ENCODE measurements at regions not wholly inside any gene's neighbourhood (a gene's known extent, or its start where the extent isn't known, plus 50 kb on each side); places are given as distances from the start of the nearest gene placed in this dataset.

DNA sequence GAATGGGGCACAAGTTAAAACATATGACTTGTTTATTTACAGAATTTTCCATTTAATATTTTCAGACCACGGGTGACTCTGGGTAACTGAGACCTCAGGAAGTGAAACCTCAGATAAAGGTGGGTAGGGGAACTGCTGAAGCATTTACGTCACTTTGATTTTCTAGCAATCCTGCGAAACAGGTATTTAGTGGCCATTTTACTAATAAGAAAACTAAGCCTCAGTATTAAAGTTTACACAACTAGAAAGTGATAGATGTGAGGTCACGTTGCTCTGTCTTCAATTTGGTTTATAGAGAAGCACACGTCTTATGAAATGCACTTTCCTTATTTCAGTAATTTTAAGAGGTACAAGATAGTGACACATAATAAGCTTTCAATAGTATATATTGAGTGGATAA is 402.8 kb downstream of the FGF9 start:
- Histone ChIP-seq H3F3A (replicated peaks; ENCODE audit: insufficient read depth) (no peaks in the 10 kb centered on the region), H3K4me3 (ENCODE audit: low read depth in 2 of 2, low read length in 1 of 2) (no peak overlapping the region), H3K4me2 (no peak overlapping the region), H3K27me3 (ENCODE audit: insufficient read depth) (no peaks in the 10 kb centered on the region), H3K9me2 (no peaks in the 10 kb centered on the region), H3K36me3 (replicated peaks in 1 of 2; ENCODE audit: control insufficient read depth in 1 of 2, insufficient read depth in 2 of 2, low read length in 1 of 2) (no peaks in the 10 kb centered on the region), H3K9me3 (no peaks in the 10 kb centered on the region; the same call in 1 of the 2 replicates), H3K4me1 (ENCODE audit: control insufficient read depth in 1 of 2, insufficient read depth in 2 of 2, low read depth in 1 of 2, low read length in 1 of 2) (no peaks in the 10 kb centered on the region), H4K20me1 (ENCODE audit: insufficient read depth) (no peaks in the 10 kb centered on the region), H3K27ac (ENCODE audit: low read depth in 2 of 2, low read length in 1 of 2) (no peak overlapping the region), H2AFZ (ENCODE audit: low read depth) (no peak overlapping the region), H3K9ac (no peak overlapping the region), H3K79me2 (ENCODE audit: insufficient read depth) (no peaks in the 10 kb centered on the region)
- POLR2A ChIA-PET = no interaction called here
- no peak for DNase-seq
- 6% methylated on average over 5 of the region's 5 CpGs for WGBS (ENCODE audit: low lambda C conversion rate)
- CTCF ChIA-PET = no interaction called here
- TF ChIP-seq EP300 (IDR thresholded peaks at IDR 0.05; ENCODE audit: borderline replicate concordance in 1 of 2, low read depth in 1 of 2, low read length in 1 of 2) (no peak), TAF1 (IDR thresholded peaks at IDR 0.05; ENCODE audit: borderline replicate concordance, low read depth, low read length) (no peak), SMC3 (IDR thresholded peaks at IDR 0.05; ENCODE audit: low read depth, low read length) (no peak)

DNA sequence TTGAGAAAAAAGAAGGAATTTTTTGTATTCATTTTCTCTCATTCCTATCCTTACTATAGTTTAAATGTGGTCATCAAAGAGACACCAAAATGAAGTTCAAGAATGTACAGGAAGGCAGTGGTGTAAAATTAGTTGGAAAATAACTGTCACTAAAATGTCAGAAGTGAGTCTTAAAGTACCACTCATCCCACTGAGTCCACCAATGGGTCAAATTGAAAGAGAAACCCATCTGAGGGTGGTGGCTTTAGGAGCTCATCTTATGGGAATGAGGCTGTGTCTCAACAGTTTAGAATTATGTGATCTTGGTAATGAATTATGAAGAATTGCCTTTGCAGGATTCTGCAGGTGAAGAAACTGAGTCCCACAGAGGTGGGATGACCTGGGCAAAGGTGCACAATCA is 403.5 kb downstream of the FGF9 start:
- Histone ChIP-seq H3K27ac (ENCODE audit: low read depth in 2 of 2, low read length in 1 of 2) (no peak overlapping the region), H4K20me1 (ENCODE audit: insufficient read depth) (no peaks in the 10 kb centered on the region), H3K9me3 (no peaks in the 10 kb centered on the region), H3K36me3 (replicated peaks in 1 of 2; ENCODE audit: control insufficient read depth in 1 of 2, insufficient read depth in 2 of 2, low read length in 1 of 2) (no peaks in the 10 kb centered on the region), H3K27me3 (ENCODE audit: insufficient read depth) (no peaks in the 10 kb centered on the region), H3K9me2 (no peaks in the 10 kb centered on the region), H2AFZ (ENCODE audit: low read depth) (no peak overlapping the region), H3K79me2 (ENCODE audit: insufficient read depth) (no peaks in the 10 kb centered on the region), H3K4me1 (ENCODE audit: control insufficient read depth in 1 of 2, insufficient read depth in 2 of 2, low read depth in 1 of 2, low read length in 1 of 2) (no peaks in the 10 kb centered on the region), H3F3A (replicated peaks; ENCODE audit: insufficient read depth) (no peaks in the 10 kb centered on the region), H3K4me3 (ENCODE audit: low read depth in 2 of 2, low read length in 1 of 2) (no peak overlapping the region), H3K4me2 (no peak overlapping the region), H3K9ac (no peak overlapping the region)
- DNase-seq = no peak
- CTCF ChIA-PET = no interaction called here
- POLR2A ChIA-PET = no interaction called here
- TF ChIP-seq SIN3A (IDR thresholded peaks at IDR 0.05; ENCODE audit: borderline replicate concordance, low read depth, low read length) (no peak), TEAD4 (IDR thresholded peaks at IDR 0.05; ENCODE audit: borderline replicate concordance, insufficient read depth) (no peak), CHD2 (IDR thresholded peaks at IDR 0.05; ENCODE audit: low read length, partially characterized antibody) (no peak), MXI1 (IDR thresholded peaks at IDR 0.05; ENCODE audit: low read depth, low read length) (no peak), NRF1 (IDR thresholded peaks at IDR 0.05; ENCODE audit: low read depth, low read length) (no peak), EP300 (IDR thresholded peaks at IDR 0.05; ENCODE audit: borderline replicate concordance in 1 of 2, low read depth in 1 of 2, low read length in 1 of 2) (no peak), POLR2AphosphoS5 (IDR thresholded peaks at IDR 0.05; ENCODE audit: low read depth, low read length) (no peak), YY1 (IDR thresholded peaks at IDR 0.05; ENCODE audit: low read depth) (no peak), RCOR1 (IDR thresholded peaks at IDR 0.05; ENCODE audit: low read length) (no peak), TAF1 (IDR thresholded peaks at IDR 0.05; ENCODE audit: borderline replicate concordance, low read depth, low read length) (no peak), JUND (IDR thresholded peaks at IDR 0.05) (no peak), RAD21 (IDR thresholded peaks at IDR 0.05; ENCODE audit: low read length) (no peak), FOSL2 (IDR thresholded peaks at IDR 0.05; ENCODE audit: borderline replicate concordance, low read depth) (no peak)
- TF ChIP-seq, protein P1, sequence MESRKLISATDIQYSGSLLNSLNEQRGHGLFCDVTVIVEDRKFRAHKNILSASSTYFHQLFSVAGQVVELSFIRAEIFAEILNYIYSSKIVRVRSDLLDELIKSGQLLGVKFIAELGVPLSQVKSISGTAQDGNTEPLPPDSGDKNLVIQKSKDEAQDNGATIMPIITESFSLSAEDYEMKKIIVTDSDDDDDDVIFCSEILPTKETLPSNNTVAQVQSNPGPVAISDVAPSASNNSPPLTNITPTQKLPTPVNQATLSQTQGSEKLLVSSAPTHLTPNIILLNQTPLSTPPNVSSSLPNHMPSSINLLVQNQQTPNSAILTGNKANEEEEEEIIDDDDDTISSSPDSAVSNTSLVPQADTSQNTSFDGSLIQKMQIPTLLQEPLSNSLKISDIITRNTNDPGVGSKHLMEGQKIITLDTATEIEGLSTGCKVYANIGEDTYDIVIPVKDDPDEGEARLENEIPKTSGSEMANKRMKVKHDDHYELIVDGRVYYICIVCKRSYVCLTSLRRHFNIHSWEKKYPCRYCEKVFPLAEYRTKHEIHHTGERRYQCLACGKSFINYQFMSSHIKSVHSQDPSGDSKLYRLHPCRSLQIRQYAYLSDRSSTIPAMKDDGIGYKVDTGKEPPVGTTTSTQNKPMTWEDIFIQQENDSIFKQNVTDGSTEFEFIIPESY (IDR thresholded peaks at IDR 0.05; ENCODE audit: borderline replicate concordance, low read depth) = no peak
- TF ChIP-seq, protein P2, sequence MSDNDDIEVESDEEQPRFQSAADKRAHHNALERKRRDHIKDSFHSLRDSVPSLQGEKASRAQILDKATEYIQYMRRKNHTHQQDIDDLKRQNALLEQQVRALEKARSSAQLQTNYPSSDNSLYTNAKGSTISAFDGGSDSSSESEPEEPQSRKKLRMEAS (IDR thresholded peaks at IDR 0.05; ENCODE audit: low read depth) = no peak
- TF ChIP-seq, protein P3, sequence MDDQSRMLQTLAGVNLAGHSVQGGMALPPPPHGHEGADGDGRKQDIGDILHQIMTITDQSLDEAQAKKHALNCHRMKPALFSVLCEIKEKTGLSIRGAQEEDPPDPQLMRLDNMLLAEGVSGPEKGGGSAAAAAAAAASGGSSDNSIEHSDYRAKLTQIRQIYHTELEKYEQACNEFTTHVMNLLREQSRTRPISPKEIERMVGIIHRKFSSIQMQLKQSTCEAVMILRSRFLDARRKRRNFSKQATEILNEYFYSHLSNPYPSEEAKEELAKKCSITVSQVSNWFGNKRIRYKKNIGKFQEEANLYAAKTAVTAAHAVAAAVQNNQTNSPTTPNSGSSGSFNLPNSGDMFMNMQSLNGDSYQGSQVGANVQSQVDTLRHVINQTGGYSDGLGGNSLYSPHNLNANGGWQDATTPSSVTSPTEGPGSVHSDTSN (IDR thresholded peaks at IDR 0.05) = no peak
- TF ChIP-seq, protein P4, sequence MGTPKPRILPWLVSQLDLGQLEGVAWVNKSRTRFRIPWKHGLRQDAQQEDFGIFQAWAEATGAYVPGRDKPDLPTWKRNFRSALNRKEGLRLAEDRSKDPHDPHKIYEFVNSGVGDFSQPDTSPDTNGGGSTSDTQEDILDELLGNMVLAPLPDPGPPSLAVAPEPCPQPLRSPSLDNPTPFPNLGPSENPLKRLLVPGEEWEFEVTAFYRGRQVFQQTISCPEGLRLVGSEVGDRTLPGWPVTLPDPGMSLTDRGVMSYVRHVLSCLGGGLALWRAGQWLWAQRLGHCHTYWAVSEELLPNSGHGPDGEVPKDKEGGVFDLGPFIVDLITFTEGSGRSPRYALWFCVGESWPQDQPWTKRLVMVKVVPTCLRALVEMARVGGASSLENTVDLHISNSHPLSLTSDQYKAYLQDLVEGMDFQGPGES (IDR thresholded peaks at IDR 0.05; ENCODE audit: low read depth, low read length) = no peak
- TF ChIP-seq, protein P5, sequence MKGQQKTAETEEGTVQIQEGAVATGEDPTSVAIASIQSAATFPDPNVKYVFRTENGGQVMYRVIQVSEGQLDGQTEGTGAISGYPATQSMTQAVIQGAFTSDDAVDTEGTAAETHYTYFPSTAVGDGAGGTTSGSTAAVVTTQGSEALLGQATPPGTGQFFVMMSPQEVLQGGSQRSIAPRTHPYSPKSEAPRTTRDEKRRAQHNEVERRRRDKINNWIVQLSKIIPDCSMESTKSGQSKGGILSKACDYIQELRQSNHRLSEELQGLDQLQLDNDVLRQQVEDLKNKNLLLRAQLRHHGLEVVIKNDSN (IDR thresholded peaks at IDR 0.05; ENCODE audit: borderline replicate concordance, low read depth) = no peak

Measured in SK-N-SH (cell line).